ENCODE measurements at regions not wholly inside any gene's neighbourhood (a gene's known extent, or its start where the extent isn't known, plus 50 kb on each side); places are given as distances from the start of the nearest gene placed in this dataset.

DNA sequence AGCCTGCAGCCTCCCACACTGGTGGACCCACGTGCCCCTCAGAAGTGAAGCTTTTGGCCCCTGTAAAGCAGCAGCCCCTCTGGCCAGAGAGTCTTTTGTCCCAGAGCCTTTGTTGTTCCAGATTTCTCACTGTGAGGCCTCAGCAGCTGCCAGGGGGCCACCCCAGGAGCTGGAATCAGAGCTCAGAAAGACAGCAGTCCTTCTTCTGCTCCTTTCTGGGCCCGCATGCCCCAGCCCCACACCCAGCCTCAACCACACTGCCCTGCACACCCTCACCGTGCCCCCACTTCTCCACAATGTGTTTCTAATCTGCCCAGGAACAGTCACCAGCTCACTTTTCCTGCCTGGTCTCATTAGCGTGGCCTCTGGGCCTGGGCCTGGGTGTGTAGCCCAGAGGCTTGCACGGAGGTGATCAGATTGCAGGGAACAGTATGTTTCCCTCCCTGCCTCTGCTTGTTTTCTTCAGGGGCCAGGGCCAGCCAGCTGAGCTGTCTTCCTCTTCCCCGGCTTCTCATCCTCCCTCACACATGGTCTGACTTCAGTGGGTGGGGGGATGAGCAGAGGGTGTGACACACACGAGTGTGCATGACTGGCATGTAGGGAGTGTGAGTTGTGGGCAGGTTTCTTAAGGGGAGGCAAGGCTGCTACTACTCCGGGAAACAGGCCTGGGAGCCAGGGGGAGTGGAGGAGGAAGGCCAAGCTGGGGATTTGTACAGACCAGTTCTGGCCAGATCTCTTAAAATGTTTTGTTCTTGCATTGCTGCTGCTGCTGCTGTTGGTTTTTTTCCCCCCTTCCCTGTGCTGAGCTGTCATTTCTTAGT lies 82.5 kb upstream of the ZNF648 start:
- Mint-ChIP-seq H3K9me3 (no peaks in the 10 kb centered on the region), H3K4me1 (ENCODE audit: low read depth) (peaks cover 4% of the 10 kb centered on the region), H3K27me3 (ENCODE audit: low read depth) (peaks cover 3% of the 10 kb centered on the region), H3K4me3 (no peak overlapping the region), H3K36me3 (ENCODE audit: insufficient read depth) (no peaks in the 10 kb centered on the region)
- DNase-seq (no peak), ATAC-seq (no peak)

DNA sequence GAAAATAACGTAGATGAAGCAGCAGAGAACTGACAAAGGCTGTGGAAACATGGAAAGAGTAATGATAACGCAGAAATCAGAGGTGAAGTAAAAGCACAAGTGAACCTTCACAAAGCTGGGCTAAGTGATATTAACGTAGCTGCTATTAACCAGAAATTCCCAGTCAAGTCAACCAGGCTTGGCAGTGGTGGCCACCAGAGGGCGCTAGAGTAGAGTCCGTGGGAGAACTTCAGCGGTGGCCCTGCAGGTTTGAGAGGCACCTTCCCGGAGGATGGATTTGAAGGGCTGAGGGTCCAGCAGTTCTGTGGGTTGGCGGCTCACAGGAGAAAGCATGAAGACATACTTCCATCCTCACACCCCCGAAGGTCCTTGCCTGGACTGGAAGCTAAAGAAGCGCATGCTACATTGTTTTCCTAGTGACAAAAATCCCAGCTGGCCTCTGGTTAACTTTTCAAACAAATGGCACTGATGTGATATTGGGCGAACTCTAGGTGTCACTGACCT lies 81.7 kb upstream of the ZNF648 start:
- ATAC-seq (peak; percentile 72 to 85), DNase-seq (peak; percentile 86)
- Mint-ChIP-seq H3K4me1 (ENCODE audit: low read depth) (peaks cover 4% of the 10 kb centered on the region), H3K27me3 (ENCODE audit: low read depth) (peaks cover 3% of the 10 kb centered on the region), H3K9me3 (no peaks in the 10 kb centered on the region), H3K4me3 (no peak overlapping the region), H3K36me3 (ENCODE audit: insufficient read depth) (no peaks in the 10 kb centered on the region)

DNA sequence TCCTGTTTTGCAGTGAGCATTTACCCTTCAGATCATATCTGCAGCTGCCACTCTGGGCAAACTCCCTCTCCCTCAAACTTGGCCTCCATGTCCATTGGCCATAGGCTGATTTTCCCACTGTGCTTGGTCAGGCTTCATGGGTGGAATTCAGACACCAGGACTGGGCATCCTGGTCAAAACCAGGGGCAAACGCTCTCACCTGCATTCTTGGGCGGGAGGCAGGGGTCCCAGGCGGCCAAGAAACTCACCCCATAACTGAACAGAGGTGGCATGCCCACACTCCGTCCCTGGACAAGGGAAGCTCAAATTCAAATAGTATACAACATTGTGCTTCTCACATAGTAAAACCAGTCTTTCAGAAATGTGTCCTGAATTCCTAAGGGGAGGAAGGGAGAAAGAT lies 81.1 kb upstream of the ZNF648 start:
- H3K4me1 Mint-ChIP-seq (ENCODE audit: low read depth): peaks cover 4% of the 10 kb centered on the region
- H3K36me3 Mint-ChIP-seq (ENCODE audit: insufficient read depth): no peaks in the 10 kb centered on the region
- no peak overlapping the region for H3K4me3 Mint-ChIP-seq
- H3K27me3 Mint-ChIP-seq (ENCODE audit: low read depth): peaks cover 3% of the 10 kb centered on the region
- no peak for DNase-seq
- no peaks in the 10 kb centered on the region for H3K9me3 Mint-ChIP-seq
- ATAC-seq: no peak

DNA sequence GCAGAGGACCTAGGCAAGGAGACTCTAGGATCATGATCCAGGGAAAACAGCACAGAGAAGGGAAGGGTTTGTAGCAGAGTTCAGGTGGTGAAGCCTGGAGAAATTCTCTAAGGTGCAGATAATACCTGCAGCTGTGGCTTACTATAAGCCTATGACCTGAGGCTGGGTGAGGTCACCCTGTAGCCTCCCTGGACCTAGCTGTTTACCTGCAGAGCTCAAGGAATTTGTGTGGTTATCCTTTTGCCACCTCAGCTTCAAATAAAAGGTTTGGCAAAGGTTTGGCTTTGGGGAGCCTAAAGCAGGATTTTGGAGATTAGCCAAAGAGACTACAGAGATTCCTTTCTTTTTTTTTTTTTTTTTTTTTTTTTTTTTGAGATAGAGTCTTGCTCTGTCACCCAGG lies 79.5 kb upstream of the ZNF648 start:
- DNase-seq (no peak), ATAC-seq (no peak)
- Mint-ChIP-seq H3K4me1 (ENCODE audit: low read depth) (peaks cover 8% of the 10 kb centered on the region), H3K27me3 (ENCODE audit: low read depth) (peaks cover 3% of the 10 kb centered on the region), H3K4me3 (no peak overlapping the region), H3K36me3 (ENCODE audit: insufficient read depth) (no peaks in the 10 kb centered on the region), H3K9me3 (no peaks in the 10 kb centered on the region)

DNA sequence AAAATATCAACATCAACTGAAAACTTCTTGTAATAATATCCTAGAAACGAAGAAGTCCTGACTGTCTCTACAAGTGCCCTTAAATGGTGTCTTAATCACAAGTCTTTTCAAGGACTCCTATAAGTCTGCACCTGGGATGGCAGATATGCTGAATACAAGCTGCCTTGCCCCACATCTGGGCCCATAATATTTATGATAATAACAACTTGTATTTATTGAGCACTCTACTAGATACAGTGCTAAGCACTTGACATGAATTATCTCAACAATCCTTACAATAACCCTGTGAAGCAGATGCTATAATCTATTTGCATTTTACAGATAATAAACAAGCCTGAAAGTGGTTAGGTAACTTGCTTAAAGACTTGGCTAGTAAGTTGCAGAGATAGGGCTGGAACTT lies 78.0 kb upstream of the ZNF648 start:
- DNase-seq (no peak), ATAC-seq (no peak)
- Mint-ChIP-seq H3K4me3 (no peak overlapping the region), H3K36me3 (ENCODE audit: insufficient read depth) (no peaks in the 10 kb centered on the region), H3K9me3 (peaks cover 5% of the 10 kb centered on the region), H3K27me3 (ENCODE audit: low read depth) (peaks cover 3% of the 10 kb centered on the region), H3K4me1 (ENCODE audit: low read depth) (peaks cover 11% of the 10 kb centered on the region)

DNA sequence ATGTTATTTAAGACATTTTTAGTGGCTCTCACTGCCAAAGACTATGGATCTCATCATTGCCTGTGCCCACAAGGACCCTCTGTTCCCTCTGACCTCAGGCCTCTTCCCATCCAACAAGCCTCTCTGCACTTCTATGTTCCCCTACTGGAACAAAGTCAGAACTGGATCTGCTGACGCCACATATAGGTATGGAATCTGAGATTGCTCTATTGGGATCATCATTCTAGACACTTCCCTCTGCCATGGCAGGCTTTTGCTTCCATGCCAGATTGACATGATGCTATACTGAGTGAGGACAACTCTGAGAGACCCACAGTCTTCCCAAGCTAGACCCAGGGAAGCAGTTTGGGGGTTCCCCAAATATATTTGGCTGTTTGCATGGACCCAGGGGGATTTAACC lies 76.0 kb upstream of the ZNF648 start:
- DNase-seq: no peak
- Mint-ChIP-seq H3K4me3 (no peak overlapping the region), H3K36me3 (ENCODE audit: insufficient read depth) (no peaks in the 10 kb centered on the region), H3K27me3 (ENCODE audit: low read depth) (peaks cover 3% of the 10 kb centered on the region), H3K9me3 (peaks cover 18% of the 10 kb centered on the region), H3K4me1 (ENCODE audit: low read depth) (peaks cover 8% of the 10 kb centered on the region)
- ATAC-seq: no peak

DNA sequence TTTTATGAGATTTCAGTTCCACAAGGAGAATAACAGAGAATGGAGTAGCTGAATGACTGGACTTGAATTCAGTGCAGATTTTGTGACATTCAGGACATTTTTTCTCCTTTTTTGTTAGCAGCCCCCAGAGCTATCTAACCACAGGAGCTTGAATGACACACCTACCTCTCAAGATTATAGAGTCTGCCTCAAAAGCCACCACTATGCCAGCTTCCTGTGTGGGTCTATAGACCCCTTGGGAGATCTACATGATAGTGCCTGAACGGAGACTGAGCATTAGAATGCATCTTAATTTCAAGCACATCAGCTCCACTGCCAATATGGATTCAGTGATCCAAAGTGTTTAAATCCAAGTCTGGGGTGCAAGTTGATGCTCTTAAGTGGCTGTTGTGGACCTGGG lies 74.4 kb upstream of the ZNF648 start:
- ATAC-seq (no peak), DNase-seq (no peak)
- H3K4me1 Mint-ChIP-seq (ENCODE audit: low read depth): peaks cover 8% of the 10 kb centered on the region
- peaks cover 18% of the 10 kb centered on the region for H3K9me3 Mint-ChIP-seq
- H3K4me3 Mint-ChIP-seq: no peak overlapping the region
- H3K36me3 Mint-ChIP-seq (ENCODE audit: insufficient read depth): no peaks in the 10 kb centered on the region
- peaks cover 3% of the 10 kb centered on the region for H3K27me3 Mint-ChIP-seq (ENCODE audit: low read depth)

DNA sequence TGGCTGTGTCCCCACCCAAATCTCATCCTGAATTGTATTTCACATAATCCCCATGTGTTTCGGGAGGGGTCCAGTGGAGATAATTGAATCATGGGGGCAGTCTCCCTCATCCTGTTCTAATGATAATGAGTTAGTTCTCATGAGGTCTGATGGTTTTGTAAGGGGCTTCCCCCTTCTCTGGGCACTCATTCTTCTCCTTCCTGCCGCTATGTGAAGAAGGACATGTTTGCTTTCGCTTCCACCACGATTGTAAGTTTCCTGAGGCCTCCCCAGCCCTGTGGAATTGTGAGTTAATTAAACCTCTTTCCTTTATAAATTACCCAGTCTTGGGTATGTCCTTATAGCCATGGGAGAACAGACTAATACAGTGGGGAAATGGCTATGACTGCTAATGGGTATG lies 72.7 kb upstream of the ZNF648 start:
- DNase-seq (no peak), ATAC-seq (no peak)
- Mint-ChIP-seq H3K36me3 (ENCODE audit: insufficient read depth) (no peaks in the 10 kb centered on the region), H3K9me3 (peaks cover 18% of the 10 kb centered on the region), H3K27me3 (ENCODE audit: low read depth) (no peaks in the 10 kb centered on the region), H3K4me1 (ENCODE audit: low read depth) (peaks cover 8% of the 10 kb centered on the region), H3K4me3 (no peak overlapping the region)

DNA sequence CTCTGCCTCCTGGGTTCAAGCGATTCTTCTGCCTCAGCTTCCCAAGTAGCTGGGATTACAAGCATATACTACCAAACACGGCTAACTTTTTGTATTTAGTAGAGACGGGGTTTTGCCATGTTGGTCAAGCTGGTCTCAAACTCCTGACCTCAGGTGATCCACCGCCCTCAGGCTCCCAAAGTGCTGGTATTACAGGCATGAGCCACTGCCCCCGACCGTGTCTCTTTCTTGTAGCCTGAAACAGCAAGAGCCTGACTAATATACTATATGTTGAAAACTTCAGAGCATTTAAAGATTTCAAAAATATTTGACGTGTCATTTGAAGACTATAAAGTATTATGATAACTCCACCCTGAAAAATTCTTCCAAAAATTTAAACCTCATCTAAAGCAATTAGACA lies 71.7 kb upstream of the ZNF648 start:
- no peak for ATAC-seq
- Mint-ChIP-seq H3K9me3 (peaks cover 18% of the 10 kb centered on the region), H3K27me3 (ENCODE audit: low read depth) (no peaks in the 10 kb centered on the region), H3K36me3 (ENCODE audit: insufficient read depth) (no peaks in the 10 kb centered on the region), H3K4me1 (ENCODE audit: low read depth) (peaks cover 8% of the 10 kb centered on the region), H3K4me3 (no peak overlapping the region)
- no peak for DNase-seq

DNA sequence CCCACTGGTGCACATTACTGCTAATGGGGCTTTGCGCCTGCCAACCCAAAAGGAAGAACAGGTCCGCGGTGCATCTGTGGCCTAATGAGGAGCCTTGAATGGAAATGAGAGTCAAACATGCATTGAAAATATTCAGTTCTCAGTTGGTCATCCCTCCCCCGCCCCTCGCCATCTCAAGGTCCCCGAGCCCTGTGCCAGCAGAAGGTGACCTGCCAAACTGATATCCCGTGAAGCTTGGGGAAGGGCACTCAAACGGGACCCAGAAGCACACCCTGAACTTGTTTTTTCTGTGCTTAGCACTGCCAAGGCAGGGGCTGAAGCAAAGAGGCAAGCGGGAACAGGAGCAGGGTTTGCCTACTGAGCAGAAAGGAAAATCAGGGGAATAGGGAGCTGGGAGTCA lies 67.9 kb upstream of the ZNF648 start:
- Mint-ChIP-seq H3K27me3 (ENCODE audit: low read depth) (no peaks in the 10 kb centered on the region), H3K9me3 (peaks cover 11% of the 10 kb centered on the region), H3K4me1 (ENCODE audit: low read depth) (no peaks in the 10 kb centered on the region), H3K36me3 (ENCODE audit: insufficient read depth) (no peaks in the 10 kb centered on the region), H3K4me3 (no peak overlapping the region)
- no peak for DNase-seq
- no peak for ATAC-seq

DNA sequence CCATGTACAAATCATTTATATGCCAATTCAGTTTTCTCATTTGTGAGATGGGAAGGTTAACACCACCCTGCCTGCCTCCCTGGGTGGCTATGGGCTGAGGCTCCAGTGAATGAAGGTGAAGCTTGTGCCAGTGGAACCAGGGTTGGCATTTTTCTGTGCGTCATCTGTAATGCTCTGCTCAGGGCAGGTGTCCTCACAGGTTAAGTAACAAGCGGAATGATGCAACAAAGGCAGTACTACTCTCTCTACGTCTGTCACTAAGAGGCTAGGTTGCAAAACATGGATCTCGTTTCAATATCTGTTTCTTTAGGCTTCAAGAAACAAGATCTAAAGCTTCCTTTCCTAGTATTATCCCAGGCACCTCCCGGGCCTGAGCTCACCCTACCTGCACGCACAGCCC lies 67.0 kb upstream of the ZNF648 start:
- DNase-seq (no peak), ATAC-seq (no peak)
- Mint-ChIP-seq H3K27me3 (ENCODE audit: low read depth) (no peaks in the 10 kb centered on the region), H3K4me3 (no peak overlapping the region), H3K9me3 (peaks cover 3% of the 10 kb centered on the region), H3K36me3 (ENCODE audit: insufficient read depth) (no peaks in the 10 kb centered on the region), H3K4me1 (ENCODE audit: low read depth) (no peaks in the 10 kb centered on the region)

DNA sequence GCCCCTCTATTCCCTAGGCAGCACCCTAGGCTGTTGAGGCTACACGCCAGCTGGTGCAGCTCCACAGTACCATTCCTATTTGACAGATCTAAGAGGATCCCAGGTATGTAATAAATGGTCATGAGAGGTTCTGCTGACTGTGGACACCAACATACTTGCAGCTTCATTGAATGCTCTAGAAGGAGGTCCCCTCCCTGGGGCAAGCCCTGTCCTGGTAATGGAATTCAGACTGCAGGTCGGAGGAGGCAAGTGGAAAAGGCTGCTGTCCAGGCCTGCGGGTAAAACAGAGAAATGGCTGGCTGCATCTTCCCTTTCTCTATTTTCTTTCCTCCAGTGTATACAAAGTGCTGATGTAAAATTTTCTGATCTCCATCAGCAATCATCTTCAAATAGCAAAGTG lies 66.1 kb upstream of the ZNF648 start:
- H3K9me3 Mint-ChIP-seq: no peaks in the 10 kb centered on the region
- DNase-seq: no peak
- H3K4me3 Mint-ChIP-seq: no peak overlapping the region
- ATAC-seq: no peak
- H3K27me3 Mint-ChIP-seq (ENCODE audit: low read depth): no peaks in the 10 kb centered on the region
- no peaks in the 10 kb centered on the region for H3K4me1 Mint-ChIP-seq (ENCODE audit: low read depth)
- no peaks in the 10 kb centered on the region for H3K36me3 Mint-ChIP-seq (ENCODE audit: insufficient read depth)

DNA sequence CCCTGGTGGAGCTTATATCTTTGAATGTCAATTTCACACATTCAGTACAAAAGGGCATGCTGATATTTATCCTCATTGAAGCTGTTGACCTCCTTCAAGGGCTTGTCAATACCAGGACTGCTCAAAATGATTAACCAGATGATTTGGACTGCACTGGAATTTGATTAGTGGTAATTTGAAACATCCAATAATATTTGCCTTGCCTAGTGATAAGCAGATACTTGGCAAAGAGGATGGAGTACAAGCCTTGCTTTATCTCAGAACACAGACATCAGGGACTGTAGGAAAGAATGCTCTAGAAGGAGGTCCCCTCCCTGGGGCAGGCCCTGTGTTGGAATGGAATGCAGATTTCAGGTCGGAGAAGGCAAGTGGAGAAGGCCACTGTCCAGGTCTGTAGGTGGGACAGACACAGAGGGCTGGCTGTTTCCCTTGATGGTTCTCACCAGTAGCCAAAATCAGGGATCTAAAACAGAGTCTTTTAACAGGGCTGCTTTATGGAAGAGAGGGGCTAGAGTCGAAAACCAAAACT lies 64.8 kb upstream of the ZNF648 start:
- Mint-ChIP-seq H3K36me3 (ENCODE audit: insufficient read depth) (no peaks in the 10 kb centered on the region), H3K4me1 (ENCODE audit: low read depth) (no peaks in the 10 kb centered on the region), H3K9me3 (no peaks in the 10 kb centered on the region), H3K4me3 (no peak overlapping the region), H3K27me3 (ENCODE audit: low read depth) (no peaks in the 10 kb centered on the region)
- no peak for DNase-seq
- no peak for ATAC-seq

DNA sequence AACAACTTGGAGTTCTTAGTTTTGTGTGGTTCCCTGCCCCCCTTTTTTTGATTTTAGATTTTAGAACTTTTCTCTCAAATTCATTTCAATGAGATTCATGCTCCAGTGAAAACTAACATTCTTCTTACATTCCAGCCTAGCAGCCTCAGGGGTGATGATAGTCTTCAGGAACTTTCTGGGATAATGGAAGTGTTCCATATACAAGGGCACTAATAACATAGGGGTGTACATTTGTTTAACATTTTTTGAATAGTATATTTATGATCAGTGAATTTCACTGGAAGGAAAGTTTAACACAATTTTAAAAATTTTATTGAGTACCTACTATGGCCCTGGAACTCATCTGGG lies 61.4 kb upstream of the ZNF648 start:
- Mint-ChIP-seq H3K4me1 (ENCODE audit: low read depth) (no peaks in the 10 kb centered on the region), H3K9me3 (no peaks in the 10 kb centered on the region), H3K27me3 (ENCODE audit: low read depth) (peaks cover 3% of the 10 kb centered on the region), H3K4me3 (no peak overlapping the region), H3K36me3 (ENCODE audit: insufficient read depth) (no peaks in the 10 kb centered on the region)
- ATAC-seq (no peak), DNase-seq (no peak)

DNA sequence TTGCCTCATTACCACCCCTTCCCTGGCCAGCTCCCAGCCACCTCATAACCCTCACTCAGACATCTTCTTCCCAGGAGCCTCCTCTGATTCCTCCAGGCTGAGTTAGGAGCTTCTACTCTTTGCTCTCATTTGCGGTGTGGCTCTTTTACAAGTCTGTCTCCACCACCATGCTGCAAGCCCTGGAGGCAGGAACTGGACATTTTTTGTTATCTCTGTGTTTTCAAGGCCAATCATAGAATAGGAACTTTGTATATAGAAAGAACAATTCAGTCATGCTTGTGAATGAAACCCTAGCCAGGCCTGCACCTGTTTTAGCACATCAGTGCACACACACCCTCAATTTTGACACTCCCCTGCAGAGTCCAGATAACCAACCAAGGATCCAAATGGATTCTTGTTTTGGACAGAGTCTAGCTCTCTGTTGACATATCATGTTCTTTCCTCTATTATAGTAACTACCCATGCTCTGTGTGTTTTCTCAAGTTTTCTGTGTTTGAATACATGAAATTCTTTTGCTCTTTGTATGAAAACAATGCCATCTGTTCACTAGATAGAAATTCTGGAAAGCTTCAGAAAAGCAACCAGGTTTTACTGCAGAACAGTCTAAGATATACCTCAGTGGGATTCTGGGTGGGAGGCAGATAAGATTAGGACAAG lies 60.9 kb upstream of the ZNF648 start:
- ATAC-seq (no peak), DNase-seq (no peak)
- no peaks in the 10 kb centered on the region for H3K4me1 Mint-ChIP-seq (ENCODE audit: low read depth)
- no peaks in the 10 kb centered on the region for H3K9me3 Mint-ChIP-seq
- no peaks in the 10 kb centered on the region for H3K36me3 Mint-ChIP-seq (ENCODE audit: insufficient read depth)
- no peak overlapping the region for H3K4me3 Mint-ChIP-seq
- peaks cover 3% of the 10 kb centered on the region for H3K27me3 Mint-ChIP-seq (ENCODE audit: low read depth)
